ENCODE measurements at regions not wholly inside any gene's neighbourhood (a gene's known extent, or its start where the extent isn't known, plus 50 kb on each side); places are given as distances from the start of the nearest gene placed in this dataset.

DNA sequence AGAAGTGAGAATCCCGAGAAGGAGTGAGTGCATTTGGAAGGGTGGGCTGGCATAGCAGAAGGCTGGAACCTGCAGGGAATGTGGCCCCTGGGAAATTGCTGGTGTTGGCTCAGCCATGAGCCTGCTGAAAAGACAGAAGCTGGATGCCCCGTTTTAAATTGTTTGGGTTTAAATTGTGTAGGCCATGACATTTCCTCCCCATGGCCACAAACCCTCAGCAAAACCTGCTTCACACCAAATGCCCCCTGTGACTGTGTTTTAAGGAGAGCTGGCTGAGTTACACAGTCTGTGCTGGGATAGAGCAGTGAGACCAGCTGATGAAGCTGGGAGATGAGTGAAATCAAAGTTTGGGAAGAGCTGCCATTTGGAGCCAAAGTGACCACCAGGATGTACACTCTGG lies 216.3 kb upstream of the RGMA start:
- H2BK15ac ChIP-seq (ENCODE audit: low read depth, low read length), result no peak overlapping the region
- no peak for ATAC-seq (ENCODE audit: low read depth)
- CTCF ChIA-PET, result no interaction called here

More for the DNA sequence above, 216.3 kb upstream of the RGMA start:
- H3K4me1 ChIP-seq (ENCODE audit: control insufficient read depth, insufficient read depth, low read length), result no peaks in the 10 kb centered on the region
- TF ChIP-seq RCOR1 (IDR thresholded peaks at IDR 0.05; ENCODE audit: insufficient replicate concordance, low read length) (no peak), USF2 (IDR thresholded peaks at IDR 0.05; ENCODE audit: low read depth, low read length) (no peak), BHLHE40 (IDR thresholded peaks at IDR 0.05; ENCODE audit: low read depth, low read length) (no peak), SMC3 (IDR thresholded peaks at IDR 0.05; ENCODE audit: low read depth, low read length) (no peak), CHD1 (IDR thresholded peaks at IDR 0.05; ENCODE audit: low read depth, low read length) (no peak), MXI1 (IDR thresholded peaks at IDR 0.05; ENCODE audit: borderline replicate concordance, low read depth, low read length) (no peak), MAZ (IDR thresholded peaks at IDR 0.05; ENCODE audit: borderline replicate concordance, low read depth, low read length) (no peak), NFE2L2 (IDR thresholded peaks at IDR 0.05; ENCODE audit: low read depth, low read length) (no peak), ELK1 (IDR thresholded peaks at IDR 0.05; ENCODE audit: borderline replicate concordance, low read depth, low read length) (no peak), MAFK (IDR thresholded peaks at IDR 0.05; ENCODE audit: low read depth, low read length) (no peak), RAD21 (IDR thresholded peaks at IDR 0.05; ENCODE audit: low read length) (no peak)
- H2BK20ac ChIP-seq (ENCODE audit: low read depth, low read length), result no peak overlapping the region
- H2AK9ac ChIP-seq (replicated peaks; ENCODE audit: low read depth, low read length, poor library complexity), result no peak overlapping the region
- H2BK5ac ChIP-seq (ENCODE audit: low read depth, low read length, poor library complexity, severe bottlenecking), result no peak overlapping the region
- no peak overlapping the region for H4K8ac ChIP-seq (ENCODE audit: low read depth in 2 of 2, low read length in 2 of 2)
- no peak overlapping the region for H3K4ac ChIP-seq (ENCODE audit: low read depth, low read length)
- no peaks in the 10 kb centered on the region for H3K27me3 ChIP-seq (ENCODE audit: control insufficient read depth, insufficient read depth, low read length)
- no TSS peak for BruUV-seq (replicated peaks)
- H3K18ac ChIP-seq (ENCODE audit: low read depth, low read length), result no peak overlapping the region
- no peak overlapping the region for H3K23ac ChIP-seq (ENCODE audit: low read depth, low read length)
- H2BK120ac ChIP-seq (ENCODE audit: low read depth, low read length), result no peak overlapping the region
- peaks cover 28% of the 10 kb centered on the region for H3K9me3 ChIP-seq (ENCODE audit: control insufficient read depth, insufficient read depth, low read length)
- no peaks in the 10 kb centered on the region for H4K20me1 ChIP-seq (ENCODE audit: insufficient read depth, low read length)
- no peak overlapping the region for H3K4me3 ChIP-seq (ENCODE audit: insufficient read depth, low read depth, low read length)
- H3K79me1 ChIP-seq (ENCODE audit: low read depth in 1 of 2, low read length in 2 of 2), result no peaks in the 10 kb centered on the region
- H3K9ac ChIP-seq (ENCODE audit: low read depth, low read length), result no peak overlapping the region
- intact Hi-C loops (cut with micrococcal nuclease) (no loop called here), in situ Hi-C loops (cut with MboI; ENCODE audit: low sequenced_read_pairs) (no loop called here), dilution Hi-C loops (cut with HindIII; ENCODE audit: low sequenced_read_pairs, unreplicated experiment) (no loop called here)
- no CpG with 5 or more reads among the region's 2 CpGs for WGBS, 2 experiments (ENCODE audit: extremely low coverage in 2 of 2, insufficient read length in 1 of 2)
- H4K5ac ChIP-seq (ENCODE audit: low read depth, low read length), result no peak overlapping the region
- H3K14ac ChIP-seq (replicated peaks; ENCODE audit: low read depth, low read length), result no peak overlapping the region
- no peak overlapping the region for H3K4me2 ChIP-seq (ENCODE audit: low read depth, low read length)
- H3K56ac ChIP-seq (ENCODE audit: extremely low read depth, insufficient read depth, low read length), result no peak overlapping the region
- no peak overlapping the region for H3K27ac ChIP-seq (ENCODE audit: insufficient read depth, low read length)
- POLR2A ChIA-PET (ENCODE audit: unreplicated experiment), result no interaction called here
- no peak overlapping the region for H2AK5ac ChIP-seq (ENCODE audit: low read depth, low read length)
- H3K9me1 ChIP-seq (ENCODE audit: insufficient read depth, low read length), result no peaks in the 10 kb centered on the region
- no peak overlapping the region for H4K91ac ChIP-seq (ENCODE audit: insufficient read depth, low read depth, low read length)
- no peaks in the 10 kb centered on the region for H3K36me3 ChIP-seq (ENCODE audit: control insufficient read depth, insufficient read depth, low read length)
- no peak for DNase-seq
- H2AFZ ChIP-seq (replicated peaks; ENCODE audit: low read length, poor library complexity), result no peak overlapping the region
